Mesenchymal stem cell (in vitro differentiated cells and primary cell): ENCODE measurements at regions not wholly inside any gene's neighbourhood (a gene's known extent, or its start where the extent isn't known, plus 50 kb on each side); places are given as distances from the start of the nearest gene placed in this dataset.

Experiments
- DNase-seq: peaks from one replicate; pipeline ENCODE4 v3.0.0-alpha.2; 2013
- H2AFZ ChIP-seq: one replicate; pipeline ENCODE4 v1.6.1; 2013; ENCODE audit warnings: low read depth, mild to moderate bottlenecking, control low read depth, inconsistent platforms, low read length, moderate library complexity
- H2AK5ac ChIP-seq: 2 replicates; pipeline ENCODE4 v1.6.1; 2013; ENCODE audit warnings: low read length, moderate library complexity, mild to moderate bottlenecking, inconsistent platforms; ENCODE audit not compliant: severe bottlenecking
- H2BK120ac ChIP-seq: one replicate; pipeline ENCODE4 v1.6.1; 2013; ENCODE audit warnings: low read depth, mild to moderate bottlenecking, inconsistent platforms, low read length, moderate library complexity
- H2BK12ac ChIP-seq, 2 experiments: one replicate each; pipeline ENCODE4 v1.6.1; 2013; ENCODE audit warnings: inconsistent platforms in 2 of 2, low read length in 2 of 2, mild to moderate bottlenecking in 2 of 2, moderate library complexity in 2 of 2, control low read depth in 1 of 2
- H2BK15ac ChIP-seq: one replicate; pipeline ENCODE4 v1.6.1; 2013; ENCODE audit warnings: mild to moderate bottlenecking, low read depth, inconsistent platforms; ENCODE audit not compliant: poor library complexity, severe bottlenecking
- H2BK5ac ChIP-seq: 2 replicates; pipeline ENCODE4 v1.6.1; 2013; ENCODE audit warnings: low read depth, mild to moderate bottlenecking, low read length, control low read depth, inconsistent platforms; ENCODE audit not compliant: poor library complexity, severe bottlenecking
- H3K14ac ChIP-seq, 2 experiments: one replicate each; pipeline ENCODE4 v1.6.1; 2013; ENCODE audit warnings: inconsistent platforms in 2 of 2, low read length in 2 of 2, control low read depth in 1 of 2, mild to moderate bottlenecking in 1 of 2, moderate library complexity in 1 of 2
- H3K18ac ChIP-seq, 2 experiments: one replicate each; pipeline ENCODE4 v1.6.1; 2013; ENCODE audit warnings: inconsistent platforms in 2 of 2, low read length in 2 of 2, control low read depth in 1 of 2, low read depth in 1 of 2, mild to moderate bottlenecking in 1 of 2
- H3K23ac ChIP-seq, 2 experiments: one replicate each; pipeline ENCODE4 v1.6.1; 2013; ENCODE audit warnings: inconsistent platforms in 2 of 2, low read length in 2 of 2, mild to moderate bottlenecking in 2 of 2, moderate library complexity in 2 of 2, control low read depth in 1 of 2
- H3K27ac ChIP-seq: 2 replicates; pipeline ENCODE4 v1.5.1; 2013; ENCODE audit warnings: mild to moderate bottlenecking, moderate library complexity, low read length, control low read depth, inconsistent platforms; ENCODE audit not compliant: poor library complexity, severe bottlenecking
- H3K27me3 ChIP-seq, 2 experiments: 2 replicates each; pipeline versions ENCODE4 v1.6.1 to v1.7.0; 2013; ENCODE audit warnings: low read length in 2 of 2, mild to moderate bottlenecking in 2 of 2, moderate library complexity in 2 of 2, control low read depth in 1 of 2, inconsistent platforms in 1 of 2; ENCODE audit not compliant: control insufficient read depth in 1 of 2, insufficient read depth in 1 of 2
- H3K36me3 ChIP-seq, 2 experiments: 2 replicates each; pipeline versions ENCODE4 v1.6.1 to v1.7.0; 2013; ENCODE audit warnings: low read length in 2 of 2, control low read depth in 1 of 2, inconsistent platforms in 1 of 2, low read depth in 1 of 2, mild to moderate bottlenecking in 1 of 2; ENCODE audit not compliant: insufficient read depth in 2 of 2, control insufficient read depth in 1 of 2
- H3K4ac ChIP-seq, 2 experiments: one replicate each; pipeline ENCODE4 v1.6.1; 2013; ENCODE audit warnings: inconsistent platforms in 2 of 2, low read length in 2 of 2, mild to moderate bottlenecking in 2 of 2, moderate library complexity in 2 of 2, control low read depth in 1 of 2, low read depth in 1 of 2
- H3K4me1 ChIP-seq: 2 replicates; pipeline ENCODE4 v1.6.1; 2013; ENCODE audit warnings: low read depth, low read length, control low read depth; ENCODE audit not compliant: control insufficient read depth, insufficient read depth
- H3K4me2 ChIP-seq: 2 replicates; pipeline ENCODE4 v1.6.1; 2013; ENCODE audit warnings: low read length, mild to moderate bottlenecking, inconsistent platforms; ENCODE audit not compliant: poor library complexity, severe bottlenecking
- H3K4me3 ChIP-seq, 2 experiments: 2 replicates each; pipeline versions ENCODE4 v1.5.1 to v1.7.0; 2013; ENCODE audit warnings: low read length in 2 of 2, mild to moderate bottlenecking in 2 of 2, control low read depth in 1 of 2, low read depth in 1 of 2; ENCODE audit not compliant: insufficient read depth in 1 of 2
- H3K79me1 ChIP-seq: replicated peaks from 2 replicates; pipeline ENCODE4 v1.6.1; 2013; ENCODE audit warnings: mild to moderate bottlenecking, control low read depth, low read length, inconsistent platforms; ENCODE audit not compliant: poor library complexity, severe bottlenecking
- H3K9ac ChIP-seq: 2 replicates; pipeline ENCODE4 v1.7.0; 2013; ENCODE audit warnings: mild to moderate bottlenecking, low read length, moderate library complexity
- H3K9me3 ChIP-seq: 2 replicates; pipeline ENCODE4 v1.7.0; 2013; ENCODE audit warnings: mild to moderate bottlenecking, low read length; ENCODE audit not compliant: control insufficient read depth
- H4K8ac ChIP-seq: one replicate; pipeline ENCODE4 v1.6.1; 2013; ENCODE audit warnings: inconsistent platforms, mild to moderate bottlenecking, low read length, moderate library complexity
- H4K91ac ChIP-seq: one replicate; pipeline ENCODE4 v1.6.1; 2013; ENCODE audit warnings: mild to moderate bottlenecking, low read length, inconsistent platforms
- WGBS: methylation state at CpG from one replicate; pipeline ENCODE4 v1.1.7; 2013; ENCODE audit warnings: mixed read lengths; 5-methylcytosine and 5-hydroxymethylcytosine counted together

DNA sequence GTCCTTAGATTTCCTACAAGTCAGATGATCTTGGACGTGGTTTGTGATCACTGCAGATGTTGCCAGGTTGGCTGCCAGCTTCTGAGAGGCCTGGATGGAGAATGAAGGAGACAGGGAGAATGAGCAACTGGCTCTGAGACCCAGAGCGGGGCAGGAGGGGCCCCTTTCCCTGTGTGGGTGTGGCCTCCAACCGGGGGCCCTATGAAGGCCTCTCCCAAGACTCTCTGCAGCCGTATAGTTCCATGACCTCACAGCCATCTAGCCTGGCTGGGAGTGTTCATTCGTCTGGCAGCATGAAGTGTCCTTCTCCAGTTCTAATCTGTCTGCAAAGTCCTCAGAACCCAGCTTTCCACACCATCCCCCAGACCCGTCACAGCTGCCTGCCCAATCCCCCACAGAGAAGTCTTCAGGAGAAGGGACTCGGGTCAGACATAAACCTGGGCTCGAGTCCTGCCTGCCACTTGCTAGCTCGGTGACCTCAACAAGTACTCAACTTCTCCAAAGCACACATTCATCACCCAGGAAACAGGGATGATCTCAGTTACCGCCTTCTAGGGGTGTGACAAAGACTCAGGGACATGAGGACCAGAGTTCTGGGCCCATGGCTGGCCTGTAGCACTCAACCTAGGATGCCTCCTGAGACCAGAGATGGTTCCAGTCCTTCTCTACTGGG, 122.6 kb downstream of the EDN3 start:
- no peak overlapping the region for H3K27ac ChIP-seq
- H4K8ac ChIP-seq, result no peak overlapping the region
- no peaks in the 10 kb centered on the region for H3K4me1 ChIP-seq
- no peak overlapping the region for H2AFZ ChIP-seq
- H2AK5ac ChIP-seq, result no peak overlapping the region
- H3K23ac ChIP-seq, result no peak overlapping the region
- no peak overlapping the region for H2BK15ac ChIP-seq
- H3K36me3 ChIP-seq, result no peaks in the 10 kb centered on the region
- no peak overlapping the region for H3K4ac ChIP-seq
- H2BK5ac ChIP-seq, result no peak overlapping the region
- H3K4me3 ChIP-seq, result no peak overlapping the region
- no peaks in the 10 kb centered on the region for H3K79me1 ChIP-seq
- H4K91ac ChIP-seq, result no peak overlapping the region
- no peak overlapping the region for H3K14ac ChIP-seq
- no peak overlapping the region for H2BK120ac ChIP-seq
- WGBS, result 62% methylated on average over 10 of the region's 10 CpGs
- DNase-seq, result no peak
- peaks cover 0 to 23% of the 10 kb centered on the region in 2 experiments for H3K27me3 ChIP-seq
- H2BK12ac ChIP-seq, result no peak overlapping the region
- H3K9me3 ChIP-seq, result no peaks in the 10 kb centered on the region
- H3K18ac ChIP-seq, result no peak overlapping the region
- no peak overlapping the region for H3K9ac ChIP-seq
- H3K4me2 ChIP-seq, result no peak overlapping the region

DNA sequence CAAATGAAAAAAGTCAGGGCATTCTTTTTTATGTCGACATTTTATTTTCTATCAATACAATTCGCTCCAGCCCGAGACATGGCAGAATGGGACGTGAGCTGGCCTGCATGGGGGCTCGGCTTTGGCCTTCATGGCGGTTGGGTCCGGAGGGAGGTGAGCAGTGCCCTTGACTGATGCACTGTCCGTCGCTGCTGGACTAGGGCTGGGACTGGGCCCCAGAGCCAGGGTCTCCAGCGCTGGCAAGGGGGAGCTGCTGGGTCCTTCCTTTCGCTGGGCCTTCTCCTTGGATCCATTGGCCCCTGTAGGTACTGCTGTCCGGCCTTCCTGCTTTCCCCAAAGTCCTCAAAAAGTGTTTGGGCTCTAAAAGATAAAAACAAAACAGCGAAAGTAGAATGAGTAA, 124.6 kb downstream of the EDN3 start:
- no peak overlapping the region for H3K23ac ChIP-seq
- no peak overlapping the region for H4K91ac ChIP-seq
- H3K27me3 ChIP-seq, result peaks cover 0 to 8% of the 10 kb centered on the region in 2 experiments
- H4K8ac ChIP-seq, result no peak overlapping the region
- no peaks in the 10 kb centered on the region for H3K4me1 ChIP-seq
- no peak overlapping the region for H2BK12ac ChIP-seq
- H3K14ac ChIP-seq, result no peak overlapping the region
- H3K79me1 ChIP-seq, result no peaks in the 10 kb centered on the region
- H2BK5ac ChIP-seq, result no peak overlapping the region
- no peak for DNase-seq
- no peak overlapping the region for H3K4ac ChIP-seq
- H3K4me3 ChIP-seq, result no peak overlapping the region
- no peak overlapping the region for H3K9ac ChIP-seq
- H2AFZ ChIP-seq, result no peak overlapping the region
- H3K18ac ChIP-seq, result no peak overlapping the region
- no peaks in the 10 kb centered on the region for H3K9me3 ChIP-seq
- no peak overlapping the region for H2BK120ac ChIP-seq
- WGBS, result 84% methylated on average over 12 of the region's 13 CpGs
- no peak overlapping the region for H3K27ac ChIP-seq
- no peak overlapping the region for H2AK5ac ChIP-seq
- H3K4me2 ChIP-seq, result no peak overlapping the region
- H3K36me3 ChIP-seq, result no peaks in the 10 kb centered on the region
- H2BK15ac ChIP-seq, result no peak overlapping the region

DNA sequence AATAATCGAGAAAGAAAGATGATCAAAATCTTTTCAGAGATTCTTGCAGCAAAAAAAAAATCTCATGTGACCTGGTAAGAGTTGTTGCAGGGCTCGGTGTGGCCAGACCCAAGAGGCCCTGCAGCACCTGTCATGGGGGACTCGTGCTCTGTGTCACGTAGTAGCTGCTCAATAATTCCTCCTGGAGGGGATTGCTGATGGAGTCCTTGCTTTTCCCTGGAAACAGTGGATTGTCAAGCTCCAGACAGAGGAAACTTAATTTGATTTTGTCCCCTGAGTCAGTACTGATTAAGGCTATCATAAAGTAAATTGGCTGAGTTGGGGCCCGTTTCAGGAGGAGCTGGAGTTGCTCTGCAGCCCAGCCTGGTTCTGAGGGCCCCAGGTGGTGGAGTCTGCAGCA, 125.2 kb downstream of the EDN3 start:
- Histone ChIP-seq H3K27me3 (peaks cover 0 to 5% of the 10 kb centered on the region in 2 experiments), H2AK5ac (no peak overlapping the region), H2BK15ac (no peak overlapping the region), H3K9ac (no peak overlapping the region), H2AFZ (no peak overlapping the region), H3K36me3 (no peaks in the 10 kb centered on the region), H3K27ac (no peak overlapping the region), H3K14ac (no peak overlapping the region), H4K91ac (no peak overlapping the region), H4K8ac (no peak overlapping the region), H2BK5ac (no peak overlapping the region), H3K4me2 (no peak overlapping the region), H3K18ac (no peak overlapping the region), H3K4ac (no peak overlapping the region), H3K9me3 (no peaks in the 10 kb centered on the region), H3K79me1 (no peaks in the 10 kb centered on the region), H3K4me1 (no peaks in the 10 kb centered on the region), H2BK120ac (no peak overlapping the region), H3K23ac (no peak overlapping the region), H2BK12ac (no peak overlapping the region), H3K4me3 (no peak overlapping the region)
- WGBS, result 59% methylated on average over 5 of the region's 5 CpGs
- no peak for DNase-seq

DNA sequence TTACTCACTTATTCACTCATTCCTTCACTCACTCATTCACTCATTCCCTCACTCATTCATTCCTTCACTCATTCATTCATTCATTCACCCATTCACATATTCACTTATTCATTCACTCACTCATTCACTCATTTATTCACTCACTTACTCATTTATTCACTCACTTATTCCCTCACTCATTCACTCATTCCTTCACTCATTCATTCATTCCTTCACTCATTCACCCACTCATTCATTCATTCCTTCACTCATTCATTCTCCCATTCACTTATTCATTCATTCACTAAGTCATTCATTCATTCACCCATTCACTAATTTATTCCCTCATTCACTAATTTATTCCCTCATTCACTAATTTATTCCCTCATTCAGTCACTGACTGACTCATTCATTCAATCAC, 127.6 kb downstream of the EDN3 start:
- H4K8ac ChIP-seq, result no peak overlapping the region
- no peak overlapping the region for H3K23ac ChIP-seq
- no peak overlapping the region for H3K27ac ChIP-seq
- no peak overlapping the region for H3K4me3 ChIP-seq
- no peak overlapping the region for H2AK5ac ChIP-seq
- no peaks in the 10 kb centered on the region for H3K79me1 ChIP-seq
- H2BK12ac ChIP-seq, result no peak overlapping the region
- no peak overlapping the region for H2AFZ ChIP-seq
- H3K14ac ChIP-seq, result no peak overlapping the region
- H2BK120ac ChIP-seq, result no peak overlapping the region
- no peak overlapping the region for H3K4me2 ChIP-seq
- no peak for DNase-seq
- H3K4me1 ChIP-seq, result no peaks in the 10 kb centered on the region
- H4K91ac ChIP-seq, result no peak overlapping the region
- H3K9ac ChIP-seq, result no peak overlapping the region
- H3K9me3 ChIP-seq, result no peaks in the 10 kb centered on the region
- H3K36me3 ChIP-seq, result no peaks in the 10 kb centered on the region
- no peak overlapping the region for H3K18ac ChIP-seq
- H3K27me3 ChIP-seq, result peaks cover 0 to 9% of the 10 kb centered on the region in 2 experiments
- no peak overlapping the region for H3K4ac ChIP-seq
- H2BK15ac ChIP-seq, result no peak overlapping the region
- no peak overlapping the region for H2BK5ac ChIP-seq
